Activated CD8-positive, alpha-beta T cell treated with anti-CD3 and anti-CD28 coated beads, Interleukin-2, amount 10 ng/mL, durations not matched to agents 7 days and 5 days (primary cell): ENCODE measurements at regions not wholly inside any gene's neighbourhood (a gene's known extent, or its start where the extent isn't known, plus 50 kb on each side); places are given as distances from the start of the nearest gene placed in this dataset.

ENCODE experiments used
- ATAC-seq: fragments of 150-1000 bp; cut with Tn5 transposase; one replicate; pipeline ENCODE4 v1.10.0; 2021; ENCODE audit warnings: moderate library complexity
- CTCF ChIA-PET: fragments of 350-600 bp; sonication (Branson Sonifier 250); formaldehyde crosslinking; loops from one replicate; lab custom pipeline; 2021; ENCODE audit warnings: antibody characterized with exemption; lab: Charles Lee
- POLR2A ChIA-PET: fragments of 350-600 bp; sonication (Branson Sonifier 250); formaldehyde crosslinking; loops from one replicate; lab custom pipeline; 2021; ENCODE audit warnings: antibody characterized with exemption; lab: Charles Lee
- DNase-seq: peaks from one replicate; pipeline ENCODE4 v3.0.0-alpha.2; 2020
- H3K27ac Mint-ChIP-seq: one replicate; pipeline ENCODE4 v1.8.0; 2021; ENCODE audit warnings: mild to moderate bottlenecking, mixed read lengths
- H3K27me3 Mint-ChIP-seq: one replicate; pipeline ENCODE4 v1.8.0; 2021; ENCODE audit warnings: low read depth, mixed read lengths
- H3K36me3 Mint-ChIP-seq: one replicate; pipeline ENCODE4 v1.8.0; 2021; ENCODE audit warnings: low read depth, mixed read lengths
- H3K4me1 Mint-ChIP-seq: one replicate; pipeline ENCODE4 v1.8.0; 2021; ENCODE audit warnings: low read depth, mixed read lengths
- H3K4me3 Mint-ChIP-seq: one replicate; pipeline ENCODE4 v1.8.0; 2021; ENCODE audit warnings: mild to moderate bottlenecking, mixed read lengths
- H3K9me3 Mint-ChIP-seq: one replicate; pipeline ENCODE4 v1.8.0; 2022; ENCODE audit warnings: mixed read lengths; ENCODE audit not compliant: insufficient read depth

DNA sequence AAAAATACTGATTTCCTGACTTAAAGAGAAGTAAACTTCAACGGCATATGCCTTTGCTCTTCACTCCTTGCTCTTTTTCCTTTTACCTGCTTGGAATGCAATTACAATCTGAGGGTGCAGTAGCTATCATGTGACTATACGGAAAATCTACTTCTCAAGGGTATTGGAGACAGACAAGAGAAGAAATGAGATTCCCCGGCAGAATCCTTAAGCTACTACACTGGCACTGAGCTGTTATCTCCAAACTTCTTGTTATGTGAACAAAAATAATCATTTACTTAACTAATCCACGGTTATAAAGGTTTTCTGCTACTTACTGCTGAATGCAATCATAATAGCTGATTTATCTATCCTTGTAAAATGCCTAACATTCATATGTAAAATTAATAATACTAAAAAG, 118.0 kb upstream of the IFNG-AS1 start:
- no peak overlapping the region for H3K4me3 Mint-ChIP-seq
- CTCF ChIA-PET: interaction anchor here (0.8 kb wide), 1 partner anchor 119 kb away, joined by 3 read pairs; the partner anchor contains the start of gene IFNG-AS1

DNA sequence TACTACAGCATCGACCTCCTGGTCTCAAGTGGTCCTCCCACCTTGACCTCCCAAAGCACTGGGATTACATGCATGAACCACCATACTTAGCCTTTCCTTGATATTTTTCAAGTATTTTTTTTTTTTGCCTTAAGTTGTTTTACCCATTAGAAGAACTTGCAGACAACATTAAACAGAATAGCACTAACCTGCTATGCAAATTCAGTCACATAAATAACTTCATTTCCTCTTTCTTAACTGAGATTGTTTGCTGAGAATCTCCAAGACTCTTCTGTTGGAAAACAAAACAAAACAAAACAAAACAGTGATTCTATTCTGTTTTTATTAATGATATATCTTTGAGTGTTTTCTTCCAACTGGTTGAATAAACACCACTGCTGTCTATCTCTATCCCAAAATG, 115.9 kb upstream of the IFNG-AS1 start:
- ATAC-seq (no peak), DNase-seq (no peak)
- ChIA-PET POLR2A (no interaction called here), CTCF (no interaction called here)
- no peaks in the 10 kb centered on the region for H3K9me3 Mint-ChIP-seq
- no peak overlapping the region for H3K4me3 Mint-ChIP-seq
- no peaks in the 10 kb centered on the region for H3K27me3 Mint-ChIP-seq
- no peaks in the 10 kb centered on the region for H3K36me3 Mint-ChIP-seq
- no peak overlapping the region for H3K27ac Mint-ChIP-seq
- H3K4me1 Mint-ChIP-seq: no peaks in the 10 kb centered on the region

More for the DNA sequence above, 118.0 kb upstream of the IFNG-AS1 start:
- POLR2A ChIA-PET: no interaction called here
- Mint-ChIP-seq H3K27ac (no peak overlapping the region), H3K4me1 (no peaks in the 10 kb centered on the region), H3K36me3 (no peaks in the 10 kb centered on the region), H3K9me3 (no peaks in the 10 kb centered on the region), H3K27me3 (no peaks in the 10 kb centered on the region)
- ATAC-seq: no peak
- DNase-seq: no peak

DNA sequence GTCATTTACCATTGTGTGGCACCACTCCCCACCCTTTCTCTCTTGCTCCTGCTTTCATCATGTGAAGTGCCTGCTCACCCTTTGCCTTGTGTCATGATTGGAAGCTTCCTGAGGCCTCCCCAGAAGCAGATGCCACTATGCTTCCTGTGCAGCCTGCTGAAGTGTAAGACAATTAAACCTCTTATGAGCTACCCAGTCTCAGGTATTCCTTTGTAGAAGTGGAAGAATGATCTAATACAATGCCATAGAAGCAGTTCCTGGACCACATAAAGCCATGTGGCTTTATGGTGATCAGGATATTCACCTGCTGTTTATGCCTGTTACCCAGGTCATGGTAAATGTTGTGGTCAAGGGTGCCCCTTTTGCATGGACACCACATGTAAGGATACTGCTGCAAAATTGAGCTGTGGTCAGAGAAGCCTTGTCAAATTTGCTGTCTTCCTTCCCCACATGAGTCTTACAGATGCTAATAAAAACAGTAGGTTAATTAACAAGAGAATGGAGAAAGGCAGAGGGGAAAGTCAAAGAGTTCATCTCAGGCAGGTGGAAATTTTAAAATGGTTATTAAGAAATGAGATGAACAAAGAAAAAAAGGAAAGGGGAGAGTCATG, 112.8 kb upstream of the IFNG-AS1 start:
- Mint-ChIP-seq H3K27ac (no peak overlapping the region), H3K4me3 (no peak overlapping the region), H3K27me3 (no peaks in the 10 kb centered on the region), H3K9me3 (no peaks in the 10 kb centered on the region), H3K36me3 (no peaks in the 10 kb centered on the region), H3K4me1 (no peaks in the 10 kb centered on the region)
- ATAC-seq (no peak), DNase-seq (no peak)
- CTCF ChIA-PET: no interaction called here
- POLR2A ChIA-PET: no interaction called here

DNA sequence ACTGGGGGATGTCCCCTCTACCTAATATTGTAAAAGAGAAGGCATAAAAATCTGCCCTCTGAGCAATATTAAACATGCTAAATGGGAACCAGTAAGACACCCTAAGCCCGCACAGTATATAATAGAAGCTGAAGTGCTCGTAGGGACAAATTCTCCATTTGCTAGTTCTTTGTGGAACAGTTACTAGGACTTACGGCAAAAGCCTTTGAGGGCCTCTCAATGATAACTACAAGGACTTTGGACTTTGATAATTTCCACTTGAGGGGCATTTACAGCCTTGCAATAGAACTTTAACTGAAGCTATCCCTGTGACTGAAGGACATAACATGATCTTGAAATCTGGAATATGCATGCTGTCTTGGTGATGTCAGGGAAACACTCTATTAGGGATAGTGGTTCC, 111.5 kb upstream of the IFNG-AS1 start:
- CTCF ChIA-PET: no interaction called here
- no peaks in the 10 kb centered on the region for H3K9me3 Mint-ChIP-seq
- no peaks in the 10 kb centered on the region for H3K4me1 Mint-ChIP-seq
- no peak overlapping the region for H3K27ac Mint-ChIP-seq
- DNase-seq: no peak
- H3K27me3 Mint-ChIP-seq: no peaks in the 10 kb centered on the region
- H3K36me3 Mint-ChIP-seq: no peaks in the 10 kb centered on the region
- no peak overlapping the region for H3K4me3 Mint-ChIP-seq
- no peak for ATAC-seq
- POLR2A ChIA-PET: no interaction called here

DNA sequence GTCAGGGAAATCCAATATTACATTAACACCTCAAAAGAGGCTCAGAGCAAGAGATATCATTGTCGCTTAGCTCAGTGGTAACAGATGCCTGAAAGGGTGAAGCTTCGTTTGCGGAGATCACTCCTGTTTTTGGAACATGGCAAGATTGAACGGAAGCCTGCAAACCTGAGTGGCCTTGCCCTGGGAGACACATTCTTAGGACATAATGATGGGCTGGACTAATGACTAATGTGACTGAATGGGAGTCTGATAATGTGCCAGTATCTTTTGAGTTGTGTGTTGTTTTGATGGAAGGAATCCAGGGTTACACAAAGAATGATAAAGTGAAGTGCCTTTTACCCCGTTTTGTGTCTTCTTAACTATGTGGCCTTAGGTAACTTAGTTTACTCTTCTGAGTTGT, 109.3 kb upstream of the IFNG-AS1 start:
- CTCF ChIA-PET: no interaction called here
- no peaks in the 10 kb centered on the region for H3K36me3 Mint-ChIP-seq
- no peaks in the 10 kb centered on the region for H3K27me3 Mint-ChIP-seq
- H3K9me3 Mint-ChIP-seq: no peaks in the 10 kb centered on the region
- no peak overlapping the region for H3K4me3 Mint-ChIP-seq
- no peak for DNase-seq
- H3K4me1 Mint-ChIP-seq: no peaks in the 10 kb centered on the region
- POLR2A ChIA-PET: no interaction called here
- no peak for ATAC-seq
- no peak overlapping the region for H3K27ac Mint-ChIP-seq

DNA sequence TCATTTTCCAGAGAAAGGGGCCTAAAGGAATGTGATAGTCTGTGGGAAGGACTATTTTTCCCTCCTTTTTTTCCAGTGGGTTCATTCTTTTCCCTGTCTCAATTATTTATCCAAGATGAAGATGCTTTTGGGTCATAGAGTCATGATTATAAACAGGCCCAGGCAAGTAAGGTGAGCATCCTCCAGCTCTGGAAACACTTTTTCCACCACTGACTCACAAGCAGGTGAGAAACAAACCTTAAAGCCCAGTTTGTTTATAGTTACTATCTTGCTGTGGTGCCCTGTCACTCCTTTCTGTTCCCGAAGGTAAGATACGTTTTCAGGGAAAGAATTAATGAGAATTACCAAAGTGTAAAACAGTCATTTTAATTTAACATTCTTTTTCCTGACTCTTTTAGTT, 107.7 kb upstream of the IFNG-AS1 start:
- ChIA-PET POLR2A (no interaction called here), CTCF (no interaction called here)
- no peak for ATAC-seq
- Mint-ChIP-seq H3K4me3 (no peak overlapping the region), H3K4me1 (no peaks in the 10 kb centered on the region), H3K27ac (no peak overlapping the region), H3K36me3 (no peaks in the 10 kb centered on the region), H3K9me3 (no peaks in the 10 kb centered on the region), H3K27me3 (no peaks in the 10 kb centered on the region)
- no peak for DNase-seq

- no peaks in the 10 kb centered on the region for H3K36me3 Mint-ChIP-seq
- CTCF ChIA-PET: no interaction called here
- no peak overlapping the region for H3K27ac Mint-ChIP-seq
- H3K4me3 Mint-ChIP-seq: no peak overlapping the region
- no peak for DNase-seq
- ATAC-seq: no peak
- no peaks in the 10 kb centered on the region for H3K27me3 Mint-ChIP-seq
- H3K4me1 Mint-ChIP-seq: no peaks in the 10 kb centered on the region
- H3K9me3 Mint-ChIP-seq: no peaks in the 10 kb centered on the region
- POLR2A ChIA-PET: no interaction called here
Measured at GRCh38 chr12:67884596-67884995, 104.7 kb upstream of the IFNG-AS1 start.

DNA sequence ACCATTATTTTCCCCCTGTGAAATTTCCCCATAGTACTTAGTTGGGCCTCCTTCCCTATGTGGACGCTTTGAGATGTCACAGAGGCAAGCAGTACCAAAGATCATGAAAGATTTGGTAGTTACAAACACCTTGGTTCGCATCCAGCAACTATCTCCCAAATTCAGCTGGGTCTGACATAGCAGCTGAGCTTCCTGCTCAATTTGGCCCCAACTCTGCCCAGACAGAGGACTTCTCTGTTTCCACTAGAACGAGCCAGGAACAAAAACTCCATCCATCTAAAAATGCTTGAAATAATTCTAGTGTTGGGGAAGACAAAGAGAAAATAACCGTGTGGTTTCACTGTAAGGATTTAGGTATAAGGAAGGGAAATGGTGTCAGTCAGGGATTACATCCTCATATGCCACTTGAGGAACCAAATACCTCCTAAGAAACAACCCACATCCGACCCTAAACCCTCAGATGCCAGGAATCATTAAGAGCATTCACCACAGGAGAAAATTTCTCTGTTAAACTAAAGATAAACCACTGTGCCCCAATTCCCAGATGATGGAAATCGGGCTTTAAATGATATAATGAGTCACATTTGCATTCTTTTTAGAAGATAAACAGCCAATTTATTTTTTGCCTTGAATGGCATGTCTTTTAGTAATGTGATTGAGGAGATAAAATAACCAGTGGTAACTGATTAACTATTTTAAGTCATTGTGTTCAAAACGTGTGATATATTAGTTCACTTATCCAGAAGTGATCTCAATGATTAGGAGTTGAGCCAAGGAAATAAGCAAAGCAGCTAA, 103.7 kb upstream of the IFNG-AS1 start:
- Mint-ChIP-seq H3K36me3 (no peaks in the 10 kb centered on the region), H3K9me3 (no peaks in the 10 kb centered on the region), H3K4me3 (no peak overlapping the region), H3K27ac (no peak overlapping the region), H3K4me1 (peaks cover 1% of the 10 kb centered on the region), H3K27me3 (no peaks in the 10 kb centered on the region)
- ChIA-PET POLR2A (no interaction called here), CTCF (no interaction called here)
- ATAC-seq (no peak), DNase-seq (no peak)

GRCh38 chr12:67887065-67887464, 102.2 kb upstream of the IFNG-AS1 start:
- Mint-ChIP-seq H3K9me3 (no peaks in the 10 kb centered on the region), H3K36me3 (no peaks in the 10 kb centered on the region), H3K4me3 (no peak overlapping the region), H3K4me1 (peaks cover 12% of the 10 kb centered on the region), H3K27ac (no peak overlapping the region), H3K27me3 (no peaks in the 10 kb centered on the region)
- DNase-seq (no peak), ATAC-seq (no peak)
- ChIA-PET POLR2A (no interaction called here), CTCF (no interaction called here)

DNA sequence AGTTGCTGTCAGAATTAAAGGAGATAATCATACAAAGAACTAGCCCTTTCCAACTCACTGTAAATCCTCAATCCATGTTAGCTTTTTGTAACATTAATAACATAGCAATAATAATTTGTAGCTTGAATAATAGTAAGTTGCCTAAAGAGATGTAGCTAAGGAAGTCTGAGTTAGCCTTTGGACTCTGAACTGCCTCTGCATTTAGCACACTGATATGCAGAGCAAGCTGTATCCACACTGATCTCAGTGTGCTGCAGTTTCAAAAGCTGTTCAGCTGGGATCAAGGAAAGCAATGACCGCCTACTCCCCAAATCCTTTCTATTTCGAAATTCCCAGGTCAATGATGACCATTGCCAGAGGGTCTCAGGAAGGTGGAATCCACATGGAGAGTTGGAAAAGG, 99.3 kb upstream of the IFNG-AS1 start:
- no peaks in the 10 kb centered on the region for H3K27me3 Mint-ChIP-seq

GRCh38 chr12:67890726-67891258, 98.5 kb upstream of the IFNG-AS1 start:
- DNase-seq (no peak), ATAC-seq (no peak)
- H3K4me1 Mint-ChIP-seq: peaks cover 13% of the 10 kb centered on the region
- H3K9me3 Mint-ChIP-seq: no peaks in the 10 kb centered on the region
- H3K36me3 Mint-ChIP-seq: no peaks in the 10 kb centered on the region
- no peaks in the 10 kb centered on the region for H3K27me3 Mint-ChIP-seq
- POLR2A ChIA-PET: no interaction called here
- H3K27ac Mint-ChIP-seq: no peak overlapping the region
- H3K4me3 Mint-ChIP-seq: no peak overlapping the region
- CTCF ChIA-PET: no interaction called here

More for the DNA sequence above, 99.3 kb upstream of the IFNG-AS1 start:
- Mint-ChIP-seq H3K36me3 (no peaks in the 10 kb centered on the region), H3K4me3 (no peak overlapping the region), H3K27ac (no peak overlapping the region), H3K9me3 (no peaks in the 10 kb centered on the region), H3K4me1 (peaks cover 13% of the 10 kb centered on the region)
- DNase-seq (no peak), ATAC-seq (no peak)
- ChIA-PET POLR2A (no interaction called here), CTCF (no interaction called here)

DNA sequence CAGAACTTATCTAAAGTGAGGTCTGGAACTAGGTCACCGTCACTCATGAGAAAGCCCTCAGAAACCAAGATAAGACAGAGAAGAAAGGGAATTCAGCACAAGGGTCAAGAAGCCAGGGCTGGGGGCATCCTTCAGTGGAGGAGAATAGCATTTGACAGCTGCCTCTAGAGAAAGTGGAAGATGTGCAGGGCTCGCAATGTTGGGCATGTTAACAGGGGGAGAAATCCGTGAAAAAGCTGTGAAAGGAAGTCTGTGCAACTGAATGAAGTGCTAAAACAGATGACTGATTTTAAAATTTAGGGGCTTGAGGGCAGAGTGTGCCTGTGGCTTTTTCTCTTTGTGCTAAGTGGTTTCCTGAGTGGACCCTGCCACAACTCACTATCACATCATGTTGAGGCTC, 97.7 kb upstream of the IFNG-AS1 start:
- ChIA-PET CTCF (no interaction called here), POLR2A (no interaction called here)
- H3K36me3 Mint-ChIP-seq: no peaks in the 10 kb centered on the region
- peaks cover 13% of the 10 kb centered on the region for H3K4me1 Mint-ChIP-seq
- ATAC-seq (no peak), DNase-seq (no peak)
- H3K4me3 Mint-ChIP-seq: no peak overlapping the region
- H3K9me3 Mint-ChIP-seq: no peaks in the 10 kb centered on the region
- H3K27me3 Mint-ChIP-seq: no peaks in the 10 kb centered on the region
- no peak overlapping the region for H3K27ac Mint-ChIP-seq
